H1 (cell line): ENCODE measurements at regions not wholly inside any gene's neighbourhood (a gene's known extent, or its start where the extent isn't known, plus 50 kb on each side); places are given as distances from the start of the nearest gene placed in this dataset.

Experiments
- CTCF ChIA-PET: fragments of 300-600 bp; sonication (Branson Sonifier 250); formaldehyde crosslinking; loops from one replicate; lab custom pipeline; 2021; ENCODE audit not compliant: partially characterized antibody; lab: Charles Lee
- POLR2A ChIA-PET: fragments of 300-600 bp; sonication (Branson Sonifier 250); formaldehyde crosslinking; loops from one replicate; lab custom pipeline; 2021; ENCODE audit warnings: inconsistent platforms; ENCODE audit not compliant: partially characterized antibody; lab: Charles Lee
- DNase-seq, 2 experiments: peaks; one replicate each; pipeline versions ENCODE4 v3.0.0 to v3.0.0-alpha.2; 2010 to 2022; ENCODE audit warnings: low spot score in 2 of 2, low read depth in 1 of 2, mixed read lengths in 1 of 2
- FAIRE-seq: peaks from 2 replicates; lab custom pipeline; 2011; peaks lifted over from hg19 to GRCh38; lab: Jason Lieb, UNC
- H2AFZ ChIP-seq: 2 replicates; pipeline ENCODE4 v1.8.1; 2012; ENCODE audit warnings: low read length, inconsistent platforms
- H2AK5ac ChIP-seq: 2 replicates; pipeline ENCODE4 v1.6.1; 2013; ENCODE audit warnings: low read depth, low read length
- H2BK120ac ChIP-seq: replicated peaks from 2 replicates; pipeline ENCODE3; 2013; ENCODE audit warnings: low read depth, low read length, inconsistent platforms
- H2BK12ac ChIP-seq: 2 replicates; pipeline ENCODE4 v1.6.1; 2013; ENCODE audit warnings: low read depth, low read length
- H2BK15ac ChIP-seq: 2 replicates; pipeline ENCODE4 v1.6.1; 2013; ENCODE audit warnings: low read length
- H2BK20ac ChIP-seq: 2 replicates; pipeline ENCODE4 v1.6.1; 2013; ENCODE audit warnings: low read length
- H2BK5ac ChIP-seq: 2 replicates; pipeline ENCODE4 v1.6.1; 2013; ENCODE audit warnings: low read depth, low read length
- H3K14ac ChIP-seq: 2 replicates; pipeline ENCODE4 v1.6.1; 2013; ENCODE audit warnings: inconsistent platforms; ENCODE audit not compliant: insufficient read length
- H3K18ac ChIP-seq: 2 replicates; pipeline ENCODE4 v1.6.1; 2013; ENCODE audit warnings: low read length; ENCODE audit errors: extremely low read depth
- H3K23ac ChIP-seq: 2 replicates; pipeline ENCODE4 v1.6.1; 2013; ENCODE audit warnings: inconsistent platforms; ENCODE audit not compliant: insufficient read length
- H3K23me2 ChIP-seq: 2 replicates; pipeline ENCODE4 v1.6.1; 2013; ENCODE audit warnings: low read depth, low read length
- H3K27ac ChIP-seq: 2 replicates; pipeline ENCODE4 v1.6.1; 2011; ENCODE audit warnings: low read depth, low read length, inconsistent platforms
- H3K27me3 ChIP-seq, 4 experiments: replicated peaks in 1 of 4; 1 replicate in 1 of 4; 2 replicates in 3 of 4; pipeline versions ENCODE4 v1.6.1 to v1.8.1; 2011 to 2013; ENCODE audit warnings: low read length in 3 of 4, mild to moderate bottlenecking in 3 of 4, inconsistent platforms in 2 of 4, mixed read lengths in 2 of 4, moderate library complexity in 1 of 4; ENCODE audit not compliant: control insufficient read depth in 3 of 4, insufficient read depth in 3 of 4; ENCODE audit errors: extremely low read depth in 1 of 4
- H3K36me3 ChIP-seq, 4 experiments: 2 replicates each; pipeline versions ENCODE4 v1.6.1 to v1.8.1; 2011 to 2013; ENCODE audit warnings: mild to moderate bottlenecking in 4 of 4, low read length in 3 of 4, moderate library complexity in 2 of 4, control low read depth in 1 of 4, inconsistent platforms in 1 of 4; ENCODE audit not compliant: insufficient read depth in 4 of 4, control insufficient read depth in 2 of 4
- H3K4ac ChIP-seq: replicated peaks from 2 replicates; pipeline ENCODE3; 2013; ENCODE audit warnings: low read length, low read depth, mixed read lengths, inconsistent platforms; ENCODE audit not compliant: insufficient read length
- H3K4me1 ChIP-seq, 4 experiments: replicated peaks in 1 of 4; 1 replicate in 1 of 4; 2 replicates in 3 of 4; pipeline versions ENCODE4 v1.6.1 to v1.8.1; 2011 to 2013; ENCODE audit warnings: low read length in 3 of 4, inconsistent platforms in 2 of 4, mixed read lengths in 1 of 4; ENCODE audit not compliant: insufficient read depth in 4 of 4, control insufficient read depth in 3 of 4
- H3K4me2 ChIP-seq, 2 experiments: 2 replicates each; pipeline versions ENCODE4 v1.6.1 to v1.8.1; 2011 to 2013; ENCODE audit warnings: low read depth in 2 of 2, low read length in 2 of 2, control low read depth in 1 of 2, inconsistent platforms in 1 of 2, mild to moderate bottlenecking in 1 of 2; ENCODE audit not compliant: insufficient read depth in 1 of 2
- H3K4me3 ChIP-seq, 4 experiments: fragments of 200-600, 300-600 bp in 1 of 4; sonication (generic), shearing (Covaris generic), sonication (Bioruptor Twin) in 1 of 4; 2 replicates each; pipeline versions ENCODE4 v1.5.1 to v1.8.1; 2011 to 2016; ENCODE audit warnings: low read length in 4 of 4, low read depth in 3 of 4, control low read depth in 2 of 4, inconsistent platforms in 2 of 4, mild to moderate bottlenecking in 2 of 4, mixed read lengths in 1 of 4, moderate library complexity in 1 of 4; ENCODE audit not compliant: insufficient read depth in 2 of 4; ENCODE audit errors: extremely low read depth in 1 of 4
- H3K56ac ChIP-seq: replicated peaks from 2 replicates; pipeline ENCODE3; 2013; ENCODE audit warnings: low read depth, mild to moderate bottlenecking, mixed read lengths, low read length, inconsistent platforms; ENCODE audit not compliant: insufficient read length
- H3K79me1 ChIP-seq: 2 replicates; pipeline ENCODE4 v1.6.1; 2013; ENCODE audit warnings: low read depth, low read length, control low read depth
- H3K79me2 ChIP-seq, 2 experiments: 2 replicates each; pipeline versions ENCODE4 v1.6.1 to v1.8.1; 2012 to 2013; ENCODE audit warnings: low read length in 2 of 2, mild to moderate bottlenecking in 2 of 2, inconsistent platforms in 1 of 2; ENCODE audit not compliant: insufficient read depth in 2 of 2, control insufficient read depth in 1 of 2
- H3K9ac ChIP-seq, 4 experiments: replicated peaks in 1 of 4; 1 replicate in 1 of 4; 2 replicates in 3 of 4; pipeline versions ENCODE4 v1.6.1 to v1.8.1; 2011 to 2013; ENCODE audit warnings: low read depth in 3 of 4, low read length in 3 of 4, control low read depth in 2 of 4, mild to moderate bottlenecking in 2 of 4, moderate library complexity in 2 of 4, inconsistent platforms in 1 of 4; ENCODE audit errors: extremely low read depth in 1 of 4
- H3K9me3 ChIP-seq, 2 experiments: 2 replicates each; pipeline versions ENCODE4 v1.6.1 to v1.8.1; 2012 to 2013; ENCODE audit warnings: mild to moderate bottlenecking in 2 of 2, moderate library complexity in 2 of 2, control low read depth in 1 of 2, inconsistent platforms in 1 of 2, low read depth in 1 of 2, low read length in 1 of 2, mixed read lengths in 1 of 2; ENCODE audit not compliant: insufficient read depth in 2 of 2
- H4K20me1 ChIP-seq, 2 experiments: replicated peaks in 1 of 2; 2 replicates each; pipeline versions ENCODE3 to v1.8.1; 2011 to 2013; ENCODE audit warnings: inconsistent platforms in 2 of 2, low read length in 2 of 2, mild to moderate bottlenecking in 1 of 2; ENCODE audit not compliant: insufficient read depth in 2 of 2, control insufficient read depth in 1 of 2
- H4K5ac ChIP-seq: 2 replicates; pipeline ENCODE4 v1.6.1; 2013; ENCODE audit warnings: low read length, low read depth, mixed read lengths, inconsistent platforms; ENCODE audit not compliant: insufficient read length
- H4K8ac ChIP-seq: 2 replicates; pipeline ENCODE4 v1.8.0; 2013; ENCODE audit warnings: mild to moderate bottlenecking, moderate library complexity, low read length, inconsistent platforms; ENCODE audit not compliant: insufficient read depth; ENCODE audit errors: extremely low read depth
- H4K91ac ChIP-seq: replicated peaks from 2 replicates; pipeline ENCODE3; 2013; ENCODE audit warnings: low read length, mixed read lengths, inconsistent platforms; ENCODE audit not compliant: insufficient read length
- JUND ChIP-seq: IDR thresholded peaks from 2 replicates; pipeline ENCODE4 v1.6.1; 2011; ENCODE audit warnings: mild to moderate bottlenecking, improper control_type of control experiment, low read length
- POLR2A ChIP-seq, 2 experiments: IDR thresholded peaks; 1 replicate in 1 of 2; 2 replicates in 1 of 2; pipeline ENCODE4 v1.6.1; 2011; ENCODE audit warnings: low read depth in 2 of 2, low read length in 2 of 2, mild to moderate bottlenecking in 2 of 2; ENCODE audit errors: control extremely low read depth in 1 of 2
- POU5F1 ChIP-seq: IDR thresholded peaks from 2 replicates; pipeline ENCODE4 v1.6.1; 2011; ENCODE audit warnings: low read depth, mild to moderate bottlenecking, low read length, moderate library complexity
- SP1 ChIP-seq: IDR thresholded peaks from 2 replicates; pipeline ENCODE4 v1.6.1; 2011; ENCODE audit warnings: low read depth, low read length
- TAF7 ChIP-seq: optimal IDR thresholded peaks from 2 replicates; pipeline ENCODE3; 2011; ENCODE audit warnings: low read depth, mild to moderate bottlenecking, inconsistent platforms, low read length, moderate library complexity, borderline replicate concordance
- WGBS, 2 experiments: shearing (Covaris generic) in 1 of 2; methylation state at CpG; one replicate each; pipeline versions ENCODE4 v1.1.6 to v1.1.7; 2013 to 2015; ENCODE audit warnings: low lambda C conversion rate in 2 of 2, mixed read lengths in 2 of 2, inconsistent platforms in 1 of 2, low coverage in 1 of 2, missing lambda C conversion rate in 1 of 2; ENCODE audit not compliant: insufficient replicate concordance in 2 of 2, insufficient coverage in 1 of 2, insufficient read length in 1 of 2; ENCODE audit errors: extremely low coverage in 1 of 2, missing lambda C conversion rate in 1 of 2; 5-methylcytosine and 5-hydroxymethylcytosine counted together

DNA sequence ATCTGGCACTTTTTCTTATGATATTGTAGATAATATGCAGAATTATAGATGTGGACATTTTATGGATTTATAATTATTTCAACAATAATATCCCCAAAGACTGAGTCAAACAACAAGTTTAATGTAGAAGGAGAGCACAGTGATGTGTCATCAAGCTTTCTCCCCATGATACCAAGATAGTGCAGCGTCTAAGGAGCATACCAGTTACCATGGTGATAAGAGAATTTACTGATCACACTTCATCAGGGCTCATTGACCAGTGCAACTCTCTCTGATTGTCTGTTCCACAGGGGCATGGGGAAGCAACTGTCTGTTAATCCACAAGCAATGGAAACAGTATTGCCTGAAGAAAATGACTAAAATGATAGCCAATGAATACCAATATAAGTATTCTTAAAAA, 209.6 kb upstream of the DPYD start:
- Histone ChIP-seq H4K20me1 (no peaks in the 10 kb centered on the region), H3K4ac (no peak overlapping the region), H3K36me3 (no peaks in the 10 kb centered on the region), H2AFZ (no peak overlapping the region), H3K4me3 (no peak overlapping the region), H2BK120ac (no peak overlapping the region), H4K5ac (no peak overlapping the region), H4K8ac (no peak overlapping the region), H3K23me2 (no peaks in the 10 kb centered on the region), H3K9me3 (no peaks in the 10 kb centered on the region), H3K56ac (no peak overlapping the region), H2BK12ac (no peak overlapping the region), H2AK5ac (no peak overlapping the region), H3K4me1 (no peaks in the 10 kb centered on the region), H3K4me2 (no peak overlapping the region), H3K9ac (no peak overlapping the region), H3K79me1 (no peaks in the 10 kb centered on the region), H3K14ac (no peak overlapping the region), H3K79me2 (no peaks in the 10 kb centered on the region), H3K23ac (no peak overlapping the region), H2BK20ac (no peak overlapping the region), H2BK15ac (no peak overlapping the region), H3K27me3 (no peaks in the 10 kb centered on the region), H2BK5ac (no peak overlapping the region), H4K91ac (no peak overlapping the region), H3K18ac (no peak overlapping the region), H3K27ac (no peak overlapping the region)
- FAIRE-seq (no peak), DNase-seq (no peak)
- 100% methylated on average over 1 of the region's 1 CpG; no CpG with 5 or more reads in 1 of the 2 experiments for WGBS, 2 experiments
- CTCF ChIA-PET = no interaction called here
- no peak for TF ChIP-seq TAF7
- TF ChIP-seq JUND = no peak
- TF ChIP-seq POLR2A (IDR thresholded peaks at IDR 0.05; ENCODE audit: control extremely low read depth in 1 of 2, low read depth in 2 of 2, low read length in 2 of 2) = no peak
- no peak for TF ChIP-seq POU5F1
- no peak for TF ChIP-seq SP1
- POLR2A ChIA-PET = no interaction called here
